HPDE6-E6E7 (cell line): ENCODE measurements at regions not wholly inside any gene's neighbourhood (a gene's known extent, or its start where the extent isn't known, plus 50 kb on each side); places are given as distances from the start of the nearest gene placed in this dataset.
"Not testable (repeated sequence)": the region's sequence is repeated elsewhere in the genome, so short reads cannot be mapped to it uniquely, and the experiment has no call there.

Experiments used
- DNase-seq: peaks from one replicate; pipeline ENCODE4 v3.0.0; 2011; ENCODE audit warnings: missing footprints; ENCODE audit errors: extremely low spot score

DNA sequence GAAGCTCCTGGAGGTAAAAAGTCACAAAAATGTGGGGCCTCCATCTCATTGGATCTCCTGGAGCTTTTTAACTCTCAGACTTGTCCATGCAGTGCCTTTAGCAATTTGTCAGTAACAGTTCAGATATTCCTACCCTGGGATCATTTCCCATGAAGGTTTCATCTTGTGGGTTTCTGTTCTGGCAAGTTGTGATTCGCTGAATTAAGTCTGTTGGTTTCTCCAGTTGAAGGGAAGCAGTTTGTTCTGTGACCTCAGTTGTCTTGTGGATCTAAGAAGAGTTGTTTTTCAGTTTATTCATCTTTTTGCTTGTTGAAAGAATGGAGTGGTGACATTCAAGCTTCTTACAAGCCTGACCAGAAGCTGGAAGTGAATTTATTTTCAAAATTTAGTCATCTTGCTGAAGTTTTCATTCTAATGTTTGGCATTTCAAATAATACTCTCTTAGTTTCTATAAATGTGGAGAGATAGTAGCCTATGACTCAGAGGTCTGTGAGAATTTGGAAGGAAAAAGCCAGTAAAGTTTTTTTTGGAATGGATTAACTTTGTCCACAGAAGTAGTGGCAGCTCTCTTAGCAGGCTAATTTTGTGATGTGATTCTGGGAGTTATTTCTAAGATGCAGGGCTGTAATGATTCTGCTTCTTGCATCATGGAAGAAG is 120.1 kb upstream of the CSNK1A1L start:
- DNase-seq = no peak

GRCh38 chr13:37216331-37216730 is 110.9 kb upstream of the CSNK1A1L start:
- no peak for DNase-seq

- no peak for DNase-seq
These were observed 107.4 kb upstream of the CSNK1A1L start for GRCh38 chr13:37212826-37213225.

GRCh38 chr13:37211487-37211886 is 106.0 kb upstream of the CSNK1A1L start:
- no peak for DNase-seq

DNA sequence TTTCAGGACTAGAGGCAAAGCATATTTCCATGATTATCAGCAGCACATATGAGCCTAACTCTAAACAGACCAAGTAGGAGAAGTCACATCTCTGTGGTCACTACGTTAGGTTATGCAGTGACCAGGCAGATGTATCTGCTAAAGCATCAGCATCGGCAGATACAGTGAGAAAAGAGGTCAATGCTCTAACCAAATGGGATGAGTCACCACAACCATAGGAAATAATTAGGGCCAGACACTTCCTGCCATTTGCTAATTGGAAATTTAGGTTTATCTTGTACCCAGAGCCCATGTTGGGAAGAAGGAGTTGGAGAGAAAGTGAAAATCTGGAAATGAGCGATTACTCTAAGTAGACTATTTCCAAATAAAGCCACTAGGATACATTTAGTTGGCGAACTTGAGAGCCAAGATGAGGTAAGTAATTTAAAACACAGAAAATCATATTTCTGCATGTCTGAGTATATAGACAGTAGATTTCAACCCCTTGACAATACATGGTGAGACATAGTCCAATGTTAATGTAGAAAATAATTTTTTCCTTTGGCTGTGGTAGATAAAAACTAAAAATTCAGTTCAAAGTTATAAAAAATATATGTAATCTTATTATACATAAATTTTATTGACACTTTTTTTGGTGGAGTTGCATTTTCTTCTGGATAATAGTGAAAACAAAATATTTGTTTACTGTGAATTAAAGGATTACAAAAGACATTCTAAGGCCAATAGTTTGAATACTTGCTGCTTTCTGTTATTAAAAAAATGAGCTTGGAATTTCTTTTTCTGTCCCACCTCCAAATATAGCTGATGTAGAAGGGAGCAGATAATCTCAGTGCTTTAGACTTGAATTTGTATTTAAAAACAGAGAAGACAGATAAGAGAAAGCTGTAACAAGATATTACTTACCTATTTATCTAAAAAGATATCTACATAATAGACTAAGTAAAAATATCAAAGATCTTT is 104.4 kb upstream of the CSNK1A1L start:
- DNase-seq = no peak

DNA sequence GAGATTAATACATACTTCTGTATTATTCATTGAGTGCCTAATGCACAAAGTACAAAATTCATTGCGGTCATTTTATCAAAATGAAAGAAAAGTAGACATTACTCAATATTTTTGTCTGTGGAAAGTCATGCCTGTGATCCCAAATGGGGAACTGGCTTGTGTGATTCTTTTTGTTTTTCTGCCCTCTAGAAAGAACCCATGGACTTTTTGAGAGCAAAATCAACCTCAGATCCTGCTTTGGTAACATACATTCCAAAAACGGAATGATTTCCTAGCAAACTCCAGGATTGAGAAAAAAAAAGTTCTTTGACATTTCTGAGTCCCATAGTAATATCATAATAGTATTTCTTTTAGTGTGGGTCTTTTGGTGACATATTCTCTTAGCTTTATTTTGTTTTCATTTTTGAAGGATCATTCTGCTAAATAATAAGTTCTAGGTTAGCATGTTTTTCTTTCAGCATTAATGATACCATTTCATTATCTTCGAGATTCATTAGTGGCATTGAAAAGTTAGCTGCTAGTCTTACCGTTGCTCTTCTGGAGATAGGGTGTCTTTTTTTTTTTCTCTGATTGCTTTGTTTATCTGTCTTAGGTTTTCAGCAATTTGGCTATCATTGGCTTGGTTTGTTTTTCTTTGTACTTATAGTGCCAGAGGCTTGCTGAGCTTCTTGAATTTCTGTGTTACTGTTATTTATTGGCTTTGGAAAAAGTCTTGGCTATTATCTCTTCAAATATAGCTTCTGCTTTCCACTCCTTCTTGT is 102.4 kb upstream of the CSNK1A1L start:
- no peak for DNase-seq

DNA sequence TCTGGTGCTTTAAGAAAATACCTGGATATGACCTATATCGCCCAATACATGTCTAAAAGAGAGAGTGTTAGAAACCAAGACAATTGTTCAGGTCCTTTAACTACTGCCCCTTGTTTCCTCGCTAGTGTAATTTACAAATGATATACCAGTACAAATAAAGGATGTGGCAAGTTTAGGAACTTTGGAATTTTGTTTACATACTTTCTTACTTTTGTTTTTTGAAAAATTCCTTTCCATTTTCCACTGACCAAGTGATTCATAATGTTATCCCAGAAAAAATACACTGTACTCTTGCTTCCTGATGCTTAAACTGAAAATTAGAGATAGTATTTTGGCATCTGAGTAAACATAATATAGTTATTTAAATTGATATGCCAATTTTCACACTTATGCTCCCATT is 96.8 kb upstream of the CSNK1A1L start:
- no peak for DNase-seq

GRCh38 chr13:37201081-37201480 is 95.6 kb upstream of the CSNK1A1L start:
- DNase-seq = no peak

DNA sequence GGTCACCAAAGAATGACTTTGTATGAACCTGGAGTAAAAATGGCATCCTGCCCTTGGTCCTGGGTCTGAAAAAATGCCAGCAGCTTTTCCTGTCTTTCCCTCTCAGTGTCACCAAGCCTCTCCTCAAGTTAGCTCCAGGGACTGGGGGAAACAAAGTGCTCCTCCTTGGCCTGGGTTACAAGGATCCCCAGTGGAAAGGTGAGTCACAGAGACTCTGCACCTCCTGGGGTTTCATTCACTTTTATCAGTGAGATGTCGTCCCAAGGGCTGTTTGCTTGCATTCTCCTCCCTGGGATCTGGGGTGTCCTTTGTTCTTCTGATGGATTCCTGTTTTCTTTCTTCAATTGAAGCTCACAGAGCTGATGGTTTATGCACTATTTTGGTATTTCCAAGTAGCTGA is 93.2 kb upstream of the CSNK1A1L start:
- DNase-seq = no peak

GRCh38 chr13:37195621-37196020 is 90.2 kb upstream of the CSNK1A1L start:
- no peak for DNase-seq

- no peak for DNase-seq
These were observed 89.0 kb upstream of the CSNK1A1L start for GRCh38 chr13:37194428-37194861.

GRCh38 chr13:37192956-37193355 is 87.5 kb upstream of the CSNK1A1L start:
- DNase-seq = no peak

DNA sequence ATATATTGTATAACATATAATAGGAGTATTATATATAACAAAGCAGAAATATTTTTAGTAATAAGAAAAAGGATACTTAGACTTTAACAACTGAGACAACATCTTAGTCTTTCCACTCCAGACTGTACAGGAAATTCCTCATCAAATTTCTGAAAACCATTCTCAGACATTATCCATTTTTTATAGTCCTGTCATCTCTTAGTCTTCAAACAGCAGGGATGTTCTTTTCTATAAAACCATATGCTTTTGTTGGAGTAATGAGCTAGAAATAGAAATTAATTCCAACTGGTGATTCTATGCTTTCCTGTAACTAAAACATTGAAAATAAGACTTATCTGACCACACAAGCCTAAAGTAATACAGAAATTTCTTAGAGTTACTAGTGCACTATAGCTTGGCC is 82.2 kb upstream of the CSNK1A1L start:
- no peak for DNase-seq

- DNase-seq = no peak
These were observed 81.6 kb upstream of the CSNK1A1L start for GRCh38 chr13:37187105-37187504.

GRCh38 chr13:37181620-37182019 is 76.2 kb upstream of the CSNK1A1L start:
- DNase-seq = no peak

GRCh38 chr13:37179645-37180044 is 74.2 kb upstream of the CSNK1A1L start:
- DNase-seq = no peak

DNA sequence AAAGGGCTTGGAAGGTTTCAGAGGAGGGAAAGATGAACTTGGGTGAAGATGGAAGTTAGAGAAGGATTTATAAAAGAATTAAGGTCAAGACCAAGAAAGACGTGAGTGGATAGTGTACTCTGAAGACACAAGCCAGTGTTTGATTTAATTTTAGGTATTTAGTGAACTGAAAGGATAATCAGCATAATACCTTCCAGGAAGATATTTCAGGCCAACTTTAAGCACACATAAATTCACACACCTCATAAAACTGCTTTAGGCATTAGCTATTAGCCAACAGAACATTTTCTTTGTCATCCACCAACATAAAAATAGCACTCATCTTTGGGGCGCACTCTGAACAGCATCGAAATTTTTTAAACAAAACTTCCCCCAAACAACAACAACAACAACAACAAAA is 71.7 kb upstream of the CSNK1A1L start:
- DNase-seq = no peak

GRCh38 chr13:37175996-37176395 is 70.5 kb upstream of the CSNK1A1L start:
- no peak for DNase-seq

DNA sequence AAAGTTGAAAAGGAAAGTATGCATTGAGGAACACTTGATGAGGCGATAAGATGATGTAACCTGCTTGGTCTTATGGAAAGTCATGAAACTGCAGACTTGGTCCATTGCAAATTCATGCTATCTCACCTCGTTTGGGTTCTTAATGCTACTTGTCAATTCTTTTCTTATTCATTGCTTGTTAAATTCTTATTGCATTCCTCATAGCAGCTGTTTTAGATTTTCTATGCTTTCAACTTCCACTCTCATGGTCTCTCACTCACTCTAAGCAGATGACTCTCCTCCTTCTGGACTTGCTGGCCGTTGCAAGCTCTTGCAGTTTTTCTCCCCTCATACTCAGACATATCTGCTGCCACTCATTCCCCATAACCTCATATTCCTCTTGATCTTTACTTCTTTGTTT is 67.8 kb upstream of the CSNK1A1L start:
- DNase-seq = no peak

DNA sequence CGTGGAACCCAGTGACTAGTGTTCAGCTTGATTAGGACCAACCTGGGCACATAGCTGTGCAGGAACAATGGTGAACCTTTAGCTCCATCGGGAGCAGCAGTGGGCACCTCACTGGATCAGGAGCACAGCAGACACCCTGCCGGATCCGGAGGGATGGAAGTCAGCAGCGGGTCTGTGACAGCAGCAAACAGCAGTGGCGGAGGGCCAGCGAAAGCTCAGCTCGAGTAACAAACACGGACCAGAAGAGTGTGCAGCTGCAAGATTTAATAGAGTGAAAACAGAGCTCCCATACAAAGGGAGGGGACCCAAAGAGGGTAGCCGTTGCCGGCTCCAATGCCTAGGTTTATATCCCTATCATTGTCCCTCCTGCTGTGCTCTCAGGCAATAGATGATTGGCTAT is 66.8 kb upstream of the CSNK1A1L start:
- not testable (repeated sequence) for DNase-seq

GRCh38 chr13:37168926-37169325 is 63.5 kb upstream of the CSNK1A1L start:
- DNase-seq = no peak

- no peak for DNase-seq
These were observed 62.7 kb upstream of the CSNK1A1L start for GRCh38 chr13:37168151-37168550.
